Neutrophil (primary cell): ENCODE measurements at regions not wholly inside any gene's neighbourhood (a gene's known extent, or its start where the extent isn't known, plus 50 kb on each side); places are given as distances from the start of the nearest gene placed in this dataset.

Experiments used
- H3K27ac ChIP-seq: fragments of 200-600 bp; sonication (generic); 2 replicates; pipeline ENCODE4 v1.5.1; 2016; ENCODE audit warnings: mild to moderate bottlenecking, moderate library complexity
- H3K27me3 ChIP-seq: fragments of 200-600 bp; sonication (generic); 2 replicates; pipeline ENCODE4 v1.6.0; 2016; ENCODE audit warnings: mild to moderate bottlenecking
- H3K36me3 ChIP-seq: fragments of 200-600 bp; sonication (generic); 2 replicates; pipeline ENCODE4 v1.5.1; 2017
- H3K4me1 ChIP-seq, 2 experiments: fragments of 200-600 bp in 1 of 2; sonication (generic) in 1 of 2; 1 replicate in 1 of 2; 2 replicates in 1 of 2; pipeline versions ENCODE4 v1.5.1 to v1.6.1; 2013 to 2016; ENCODE audit warnings: low read depth in 1 of 2, low read length in 1 of 2, mild to moderate bottlenecking in 1 of 2, moderate library complexity in 1 of 2; ENCODE audit not compliant: control insufficient read depth in 1 of 2, insufficient read depth in 1 of 2
- H3K4me3 ChIP-seq, 2 experiments: fragments of 200-600 bp in 1 of 2; sonication (generic) in 1 of 2; 1 replicate in 1 of 2; 2 replicates in 1 of 2; pipeline ENCODE4 v1.5.1; 2013 to 2016; ENCODE audit warnings: low read depth in 1 of 2, low read length in 1 of 2, mild to moderate bottlenecking in 1 of 2, moderate library complexity in 1 of 2
- H3K9me3 ChIP-seq: fragments of 200-600 bp; sonication (generic); 2 replicates; pipeline ENCODE4 v1.5.1; 2016
- CTCF ChIP-seq: fragments of 200-600 bp; sonication (generic); IDR thresholded peaks from 2 replicates; pipeline ENCODE4 v1.5.1; 2016; ENCODE audit warnings: antibody characterized with exemption

- Histone ChIP-seq H3K36me3 (no peaks in the 10 kb centered on the region), H3K4me1 (no peaks in the 10 kb centered on the region), H3K4me3 (no peak overlapping the region), H3K27me3 (no peaks in the 10 kb centered on the region), H3K9me3 (no peaks in the 10 kb centered on the region), H3K27ac (no peak overlapping the region)
- TF ChIP-seq CTCF = no peak
Observed at GRCh38 chr7:69395061-69395714, 203.1 kb upstream of the AUTS2 start.

- no peaks in the 10 kb centered on the region for H3K4me1 ChIP-seq
Observed at GRCh38 chr7:69398986-69399385, 199.3 kb upstream of the AUTS2 start.

GRCh38 chr7:69399401-69399800 lies 198.9 kb upstream of the AUTS2 start:
- Histone ChIP-seq H3K27ac (no peak overlapping the region), H3K4me1 (no peaks in the 10 kb centered on the region), H3K27me3 (no peaks in the 10 kb centered on the region), H3K9me3 (no peaks in the 10 kb centered on the region), H3K4me3 (no peak overlapping the region), H3K36me3 (no peaks in the 10 kb centered on the region)
- no peak for TF ChIP-seq CTCF

More at GRCh38 chr7:69398986-69399385, 199.3 kb upstream of the AUTS2 start:
- Histone ChIP-seq H3K36me3 (no peaks in the 10 kb centered on the region), H3K27me3 (no peaks in the 10 kb centered on the region), H3K27ac (no peak overlapping the region), H3K4me3 (no peak overlapping the region), H3K9me3 (no peaks in the 10 kb centered on the region)
- TF ChIP-seq CTCF = no peak

- H3K4me3 ChIP-seq = no peak overlapping the region
- no peak overlapping the region for H3K27ac ChIP-seq
- H3K27me3 ChIP-seq = no peaks in the 10 kb centered on the region
- no peaks in the 10 kb centered on the region for H3K36me3 ChIP-seq
- TF ChIP-seq CTCF = no peak
- H3K9me3 ChIP-seq = no peaks in the 10 kb centered on the region
- no peaks in the 10 kb centered on the region for H3K4me1 ChIP-seq
Observed at GRCh38 chr7:69402696-69403095, 195.6 kb upstream of the AUTS2 start.

- H3K4me3 ChIP-seq = no peak overlapping the region
- no peaks in the 10 kb centered on the region for H3K4me1 ChIP-seq
- H3K27me3 ChIP-seq = no peaks in the 10 kb centered on the region
- no peak for TF ChIP-seq CTCF
- H3K9me3 ChIP-seq = no peaks in the 10 kb centered on the region
- no peaks in the 10 kb centered on the region for H3K36me3 ChIP-seq
- no peak overlapping the region for H3K27ac ChIP-seq
Observed at GRCh38 chr7:69403169-69403568, 195.1 kb upstream of the AUTS2 start.
